GM18868 (cell line): ENCODE measurements at regions not wholly inside any gene's neighbourhood (a gene's known extent, or its start where the extent isn't known, plus 50 kb on each side); places are given as distances from the start of the nearest gene placed in this dataset.
A peak's percentile ranks its signal among the peaks of the same experiment; 100 is the strongest.

ENCODE experiments used
- ATAC-seq: cut with Tn5 transposase; IDR thresholded peaks from one replicate; pipeline ENCODE4 v1.9.1; 2021; ENCODE audit warnings: mild to moderate bottlenecking, moderate library complexity; ENCODE audit not compliant: unreplicated experiment

- no peak for ATAC-seq
These were observed 590.7 kb downstream of the ANXA1 start for GRCh38 chr9:73742412-73742811.

GRCh38 chr9:73743826-73744225, 592.2 kb downstream of the ANXA1 start:
- no peak for ATAC-seq

- ATAC-seq: no peak
These were observed 593.9 kb downstream of the ANXA1 start for GRCh38 chr9:73745598-73745997.

- no peak for ATAC-seq
These were observed 601.5 kb downstream of the ANXA1 start for GRCh38 chr9:73753171-73753570.

- ATAC-seq: no peak
These were observed 610.2 kb downstream of the ANXA1 start for GRCh38 chr9:73761905-73762304.

- no peak for ATAC-seq
These were observed 622.2 kb downstream of the ANXA1 start for GRCh38 chr9:73773896-73774295.

- ATAC-seq: no peak
These were observed 624.1 kb downstream of the ANXA1 start for GRCh38 chr9:73775757-73776156.

GRCh38 chr9:73780916-73781315, 629.3 kb downstream of the ANXA1 start:
- ATAC-seq: no peak

- no peak for ATAC-seq
These were observed 630.5 kb downstream of the ANXA1 start for GRCh38 chr9:73782166-73782565.

GRCh38 chr9:73799446-73799845, 647.8 kb downstream of the ANXA1 start:
- ATAC-seq: no peak

- ATAC-seq: no peak
These were observed 653.4 kb downstream of the ANXA1 start for GRCh38 chr9:73805111-73805510.

- ATAC-seq: no peak
These were observed 654.3 kb downstream of the ANXA1 start for GRCh38 chr9:73805853-73806458.

- ATAC-seq: no peak
These were observed 655.2 kb downstream of the ANXA1 start for GRCh38 chr9:73806876-73807275.

GRCh38 chr9:73807952-73808351, 656.3 kb downstream of the ANXA1 start:
- ATAC-seq: no peak

GRCh38 chr9:73810585-73811215, 659.0 kb downstream of the ANXA1 start:
- ATAC-seq: no peak

GRCh38 chr9:73813546-73813945, 661.9 kb downstream of the ANXA1 start:
- ATAC-seq: no peak

GRCh38 chr9:73816905-73817304, 665.2 kb downstream of the ANXA1 start:
- ATAC-seq: no peak

- ATAC-seq: no peak
These were observed 672.5 kb upstream of the RORB start for GRCh38 chr9:73824671-73825070.

- no peak for ATAC-seq
These were observed 658.3 kb upstream of the RORB start for GRCh38 chr9:73838871-73839270.

GRCh38 chr9:73839471-73839870, 657.7 kb upstream of the RORB start:
- ATAC-seq: no peak

- no peak for ATAC-seq
These were observed 656.1 kb upstream of the RORB start for GRCh38 chr9:73841018-73841417.

GRCh38 chr9:73844135-73844534, 653.0 kb upstream of the RORB start:
- ATAC-seq: no peak

- peak; percentile 98 for ATAC-seq
These were observed 651.6 kb upstream of the RORB start for GRCh38 chr9:73845539-73845938.
